Nephron progenitor cell (in vitro differentiated cells): ENCODE measurements at regions not wholly inside any gene's neighbourhood (a gene's known extent, or its start where the extent isn't known, plus 50 kb on each side); places are given as distances from the start of the nearest gene placed in this dataset.

ENCODE experiments used
- DNase-seq: peaks from one replicate; pipeline ENCODE4 v3.0.0; 2021
- H3K27ac Mint-ChIP-seq: 2 replicates; pipeline ENCODE4 v1.8.0; 2021; ENCODE audit warnings: mild to moderate bottlenecking, moderate library complexity, mixed read lengths
- H3K27me3 Mint-ChIP-seq: 2 replicates; pipeline ENCODE4 v1.8.0; 2021; ENCODE audit warnings: mild to moderate bottlenecking, low read depth, mixed read lengths; ENCODE audit not compliant: poor library complexity
- H3K36me3 Mint-ChIP-seq: 2 replicates; pipeline ENCODE4 v1.8.0; 2021; ENCODE audit warnings: low read depth, mixed read lengths
- H3K4me1 Mint-ChIP-seq: 2 replicates; pipeline ENCODE4 v1.8.0; 2021; ENCODE audit warnings: mixed read lengths
- H3K4me3 Mint-ChIP-seq: 2 replicates; pipeline ENCODE4 v1.8.0; 2021; ENCODE audit warnings: mild to moderate bottlenecking, moderate library complexity, mixed read lengths
- H3K9me3 Mint-ChIP-seq: 2 replicates; pipeline ENCODE4 v1.8.0; 2021; ENCODE audit warnings: mild to moderate bottlenecking, moderate library complexity, mixed read lengths
- TF ChIP-seq, protein P1 (sequence below): fragments of 200-600 bp; sonication (generic); IDR thresholded peaks from 2 replicates; pipeline ENCODE4 v1.5.0; 2021; ENCODE audit warnings: antibody characterized with exemption

DNA sequence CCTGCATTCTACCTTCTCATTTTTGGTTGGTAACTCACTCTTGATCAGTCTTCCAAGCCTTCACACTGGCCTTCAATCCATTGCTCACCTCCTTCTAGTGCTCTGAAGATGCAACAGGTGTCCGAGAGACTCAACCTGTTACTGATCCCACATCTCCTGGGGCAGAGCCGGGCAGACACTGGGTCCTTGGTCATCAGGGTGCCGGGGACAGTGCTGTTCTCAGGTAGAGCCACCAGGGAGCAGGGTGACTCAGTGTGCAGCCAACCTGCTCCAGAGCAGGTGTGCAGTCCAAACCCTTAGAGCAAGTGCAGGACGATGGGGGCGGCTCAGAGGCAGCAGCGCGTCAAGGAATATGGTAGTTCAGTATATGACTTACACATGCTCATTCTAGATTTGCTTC lies 188.4 kb downstream of the DHX15 start:
- TF ChIP-seq, protein P1, sequence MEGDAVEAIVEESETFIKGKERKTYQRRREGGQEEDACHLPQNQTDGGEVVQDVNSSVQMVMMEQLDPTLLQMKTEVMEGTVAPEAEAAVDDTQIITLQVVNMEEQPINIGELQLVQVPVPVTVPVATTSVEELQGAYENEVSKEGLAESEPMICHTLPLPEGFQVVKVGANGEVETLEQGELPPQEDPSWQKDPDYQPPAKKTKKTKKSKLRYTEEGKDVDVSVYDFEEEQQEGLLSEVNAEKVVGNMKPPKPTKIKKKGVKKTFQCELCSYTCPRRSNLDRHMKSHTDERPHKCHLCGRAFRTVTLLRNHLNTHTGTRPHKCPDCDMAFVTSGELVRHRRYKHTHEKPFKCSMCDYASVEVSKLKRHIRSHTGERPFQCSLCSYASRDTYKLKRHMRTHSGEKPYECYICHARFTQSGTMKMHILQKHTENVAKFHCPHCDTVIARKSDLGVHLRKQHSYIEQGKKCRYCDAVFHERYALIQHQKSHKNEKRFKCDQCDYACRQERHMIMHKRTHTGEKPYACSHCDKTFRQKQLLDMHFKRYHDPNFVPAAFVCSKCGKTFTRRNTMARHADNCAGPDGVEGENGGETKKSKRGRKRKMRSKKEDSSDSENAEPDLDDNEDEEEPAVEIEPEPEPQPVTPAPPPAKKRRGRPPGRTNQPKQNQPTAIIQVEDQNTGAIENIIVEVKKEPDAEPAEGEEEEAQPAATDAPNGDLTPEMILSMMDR: no peak
- no peak for DNase-seq
- Mint-ChIP-seq H3K4me3 (no peak overlapping the region), H3K9me3 (no peaks in the 10 kb centered on the region), H3K4me1 (no peaks in the 10 kb centered on the region), H3K27me3 (peaks cover 8% of the 10 kb centered on the region), H3K36me3 (no peaks in the 10 kb centered on the region), H3K27ac (no peak overlapping the region)

GRCh38 chr4:24394041-24394440 lies 190.3 kb downstream of the DHX15 start:
- Mint-ChIP-seq H3K27ac (no peak overlapping the region), H3K27me3 (peaks cover 8% of the 10 kb centered on the region), H3K36me3 (no peaks in the 10 kb centered on the region), H3K9me3 (no peaks in the 10 kb centered on the region), H3K4me3 (no peak overlapping the region), H3K4me1 (no peaks in the 10 kb centered on the region)
- TF ChIP-seq, protein P1: no peak
- no peak for DNase-seq

GRCh38 chr4:24392613-24393012 lies 191.7 kb downstream of the DHX15 start:
- Mint-ChIP-seq H3K27me3 (peaks cover 5% of the 10 kb centered on the region), H3K9me3 (no peaks in the 10 kb centered on the region), H3K4me1 (no peaks in the 10 kb centered on the region), H3K27ac (no peak overlapping the region), H3K4me3 (no peak overlapping the region), H3K36me3 (no peaks in the 10 kb centered on the region)
- TF ChIP-seq, protein P1: no peak
- no peak for DNase-seq

DNA sequence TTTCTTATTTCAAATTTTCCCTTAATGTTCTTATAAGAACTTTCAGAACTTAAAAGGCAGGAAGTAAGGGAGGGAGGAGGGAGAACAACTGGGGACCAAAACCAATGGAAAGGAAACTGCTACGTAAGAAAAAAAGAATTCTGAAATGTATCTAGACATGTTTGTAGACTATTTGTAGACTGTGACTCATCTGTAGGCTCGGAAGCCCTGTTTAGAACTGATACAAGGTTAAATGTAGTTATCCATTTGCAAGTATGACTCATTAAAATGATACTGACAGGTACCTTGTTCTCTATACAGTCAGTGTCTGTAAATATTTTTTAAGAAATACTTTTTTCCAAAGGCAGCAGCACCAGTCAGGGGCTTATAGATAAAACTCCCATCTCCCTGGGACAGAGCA lies 202.0 kb downstream of the DHX15 start:
- DNase-seq: no peak
- no peak overlapping the region for H3K27ac Mint-ChIP-seq
- TF ChIP-seq, protein P1: no peak
- H3K4me3 Mint-ChIP-seq: no peak overlapping the region
- no peaks in the 10 kb centered on the region for H3K4me1 Mint-ChIP-seq
- peaks cover 5% of the 10 kb centered on the region for H3K27me3 Mint-ChIP-seq
- peaks cover 37% of the 10 kb centered on the region for H3K9me3 Mint-ChIP-seq
- H3K36me3 Mint-ChIP-seq: no peaks in the 10 kb centered on the region

- H3K4me3 Mint-ChIP-seq: no peak overlapping the region
- TF ChIP-seq, protein P1: no peak
- H3K36me3 Mint-ChIP-seq: no peaks in the 10 kb centered on the region
- H3K4me1 Mint-ChIP-seq: no peaks in the 10 kb centered on the region
- peaks cover 5% of the 10 kb centered on the region for H3K27me3 Mint-ChIP-seq
- no peak for DNase-seq
- no peak overlapping the region for H3K27ac Mint-ChIP-seq
- peaks cover 25% of the 10 kb centered on the region for H3K9me3 Mint-ChIP-seq
Measured at GRCh38 chr4:24380957-24381665, 203.2 kb downstream of the DHX15 start.

DNA sequence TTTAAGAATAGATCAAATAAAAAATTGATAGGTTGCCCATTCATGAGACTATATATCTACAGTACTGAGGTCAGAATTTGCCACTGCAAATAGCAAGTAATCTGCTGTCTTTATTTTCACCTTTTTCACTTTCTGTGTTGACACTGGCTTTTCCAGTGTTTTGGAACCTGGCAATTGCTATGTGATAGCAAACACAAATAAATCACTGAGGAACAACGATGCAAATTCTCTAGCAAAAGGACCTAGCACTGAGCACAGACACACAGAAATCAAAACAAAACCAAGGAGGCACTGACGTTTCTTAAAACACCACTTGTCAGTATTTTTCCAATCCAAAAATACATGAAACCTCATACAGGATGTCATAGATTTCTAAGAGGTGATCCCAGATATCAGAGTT lies 210.7 kb downstream of the DHX15 start:
- no peaks in the 10 kb centered on the region for H3K9me3 Mint-ChIP-seq
- peaks cover 16% of the 10 kb centered on the region for H3K4me1 Mint-ChIP-seq
- DNase-seq: no peak
- no peak overlapping the region for H3K4me3 Mint-ChIP-seq
- no peaks in the 10 kb centered on the region for H3K36me3 Mint-ChIP-seq
- H3K27me3 Mint-ChIP-seq: no peaks in the 10 kb centered on the region
- no peak overlapping the region for H3K27ac Mint-ChIP-seq
- TF ChIP-seq, protein P1: no peak
